PC-3 (cell line): ENCODE measurements at regions not wholly inside any gene's neighbourhood (a gene's known extent, or its start where the extent isn't known, plus 50 kb on each side); places are given as distances from the start of the nearest gene placed in this dataset.

Experiments
- EZH2 ChIP-seq: fragments of 300-600 bp; sonication (generic); IDR thresholded peaks from one replicate; pipeline ENCODE4 v1.6.1; 2017; ENCODE audit warnings: antibody characterized with exemption, mild to moderate bottlenecking, low read length; ENCODE audit not compliant: unreplicated experiment
- EZH2phosphoT487 ChIP-seq: fragments of 300-600 bp; sonication (generic); IDR thresholded peaks from 2 replicates; pipeline ENCODE4 v1.6.1; 2018; ENCODE audit warnings: mild to moderate bottlenecking, antibody characterized with exemption, low read length, borderline replicate concordance
- TF ChIP-seq, protein P1 (sequence below): fragments of 300-600 bp; sonication (generic); conservative IDR thresholded peaks from 2 replicates; pipeline ENCODE4 v1.5.1; 2017; ENCODE audit warnings: antibody characterized with exemption, low read depth, mild to moderate bottlenecking, low read length

DNA sequence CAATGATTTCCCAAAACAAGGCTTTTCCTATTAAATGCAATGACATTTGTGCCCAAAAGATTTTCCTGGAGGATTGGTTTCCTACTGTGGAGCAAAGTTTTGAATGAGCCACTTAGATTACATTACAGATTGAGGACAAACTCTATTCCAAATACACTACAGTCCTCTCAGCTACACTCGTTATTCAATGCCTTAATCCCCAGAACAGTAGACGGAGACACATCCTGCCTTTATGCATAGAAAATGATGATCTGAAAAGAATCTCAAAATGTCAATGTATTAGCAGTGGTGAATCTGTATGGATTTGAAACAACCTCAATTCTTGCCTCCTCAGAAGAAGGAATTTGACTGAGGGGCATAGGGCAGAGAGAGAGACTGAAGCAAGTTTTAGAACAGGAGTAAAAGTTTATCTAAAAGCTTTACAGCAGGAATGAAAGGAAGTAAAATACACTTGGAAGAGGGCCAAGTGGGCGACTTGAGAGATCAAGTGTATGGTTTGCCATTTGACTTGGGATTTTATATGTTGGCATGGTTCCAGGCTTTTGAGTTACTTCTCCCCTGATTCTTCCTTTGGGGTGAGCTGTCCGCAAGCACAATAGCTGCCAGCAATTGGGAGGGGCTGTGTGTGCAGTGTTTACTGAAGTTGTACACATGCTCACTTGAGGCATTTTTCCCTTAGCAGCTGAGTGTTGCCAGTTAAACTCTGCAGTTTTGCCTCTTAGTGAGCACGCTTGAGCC lies 891.9 kb upstream of the MBL2 start:
- TF ChIP-seq EZH2: no peak
- TF ChIP-seq, protein P1, sequence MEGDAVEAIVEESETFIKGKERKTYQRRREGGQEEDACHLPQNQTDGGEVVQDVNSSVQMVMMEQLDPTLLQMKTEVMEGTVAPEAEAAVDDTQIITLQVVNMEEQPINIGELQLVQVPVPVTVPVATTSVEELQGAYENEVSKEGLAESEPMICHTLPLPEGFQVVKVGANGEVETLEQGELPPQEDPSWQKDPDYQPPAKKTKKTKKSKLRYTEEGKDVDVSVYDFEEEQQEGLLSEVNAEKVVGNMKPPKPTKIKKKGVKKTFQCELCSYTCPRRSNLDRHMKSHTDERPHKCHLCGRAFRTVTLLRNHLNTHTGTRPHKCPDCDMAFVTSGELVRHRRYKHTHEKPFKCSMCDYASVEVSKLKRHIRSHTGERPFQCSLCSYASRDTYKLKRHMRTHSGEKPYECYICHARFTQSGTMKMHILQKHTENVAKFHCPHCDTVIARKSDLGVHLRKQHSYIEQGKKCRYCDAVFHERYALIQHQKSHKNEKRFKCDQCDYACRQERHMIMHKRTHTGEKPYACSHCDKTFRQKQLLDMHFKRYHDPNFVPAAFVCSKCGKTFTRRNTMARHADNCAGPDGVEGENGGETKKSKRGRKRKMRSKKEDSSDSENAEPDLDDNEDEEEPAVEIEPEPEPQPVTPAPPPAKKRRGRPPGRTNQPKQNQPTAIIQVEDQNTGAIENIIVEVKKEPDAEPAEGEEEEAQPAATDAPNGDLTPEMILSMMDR: no peak
- no peak for TF ChIP-seq EZH2phosphoT487
